Nephron progenitor cell (in vitro differentiated cells): ENCODE measurements at regions not wholly inside any gene's neighbourhood (a gene's known extent, or its start where the extent isn't known, plus 50 kb on each side); places are given as distances from the start of the nearest gene placed in this dataset.
"Not testable (repeated sequence)": the region's sequence is repeated elsewhere in the genome, so short reads cannot be mapped to it uniquely, and the experiment has no call there.

Experiments
- DNase-seq: peaks from one replicate; pipeline ENCODE4 v3.0.0; 2021
- H3K27ac Mint-ChIP-seq: 2 replicates; pipeline ENCODE4 v1.8.0; 2021; ENCODE audit warnings: mild to moderate bottlenecking, moderate library complexity, mixed read lengths
- H3K27me3 Mint-ChIP-seq: 2 replicates; pipeline ENCODE4 v1.8.0; 2021; ENCODE audit warnings: mild to moderate bottlenecking, low read depth, mixed read lengths; ENCODE audit not compliant: poor library complexity
- H3K36me3 Mint-ChIP-seq: 2 replicates; pipeline ENCODE4 v1.8.0; 2021; ENCODE audit warnings: low read depth, mixed read lengths
- H3K4me1 Mint-ChIP-seq: 2 replicates; pipeline ENCODE4 v1.8.0; 2021; ENCODE audit warnings: mixed read lengths
- H3K4me3 Mint-ChIP-seq: 2 replicates; pipeline ENCODE4 v1.8.0; 2021; ENCODE audit warnings: mild to moderate bottlenecking, moderate library complexity, mixed read lengths
- H3K9me3 Mint-ChIP-seq: 2 replicates; pipeline ENCODE4 v1.8.0; 2021; ENCODE audit warnings: mild to moderate bottlenecking, moderate library complexity, mixed read lengths
- CTCF ChIP-seq: fragments of 200-600 bp; sonication (generic); IDR thresholded peaks from 2 replicates; pipeline ENCODE4 v1.5.0; 2021; ENCODE audit warnings: antibody characterized with exemption

GRCh38 chr7:148515728-148516695, 74.6 kb upstream of the C7orf33 start:
- peaks cover 3% of the 10 kb centered on the region for H3K4me1 Mint-ChIP-seq
- no peak overlapping the region for H3K4me3 Mint-ChIP-seq
- H3K27ac Mint-ChIP-seq, result no peak overlapping the region
- no peak for TF ChIP-seq CTCF
- no peaks in the 10 kb centered on the region for H3K36me3 Mint-ChIP-seq
- no peak for DNase-seq
- peaks cover 28% of the 10 kb centered on the region for H3K9me3 Mint-ChIP-seq
- H3K27me3 Mint-ChIP-seq, result no peaks in the 10 kb centered on the region

- H3K27me3 Mint-ChIP-seq, H3K36me3 Mint-ChIP-seq, H3K4me3 Mint-ChIP-seq, DNase-seq: not testable (repeated sequence)
- Mint-ChIP-seq H3K9me3 (peaks cover 18% of the 10 kb centered on the region), H3K4me1 (peaks cover 27% of the 10 kb centered on the region), H3K27ac (peak overlapping the region; percentile 44)
These were observed 71.2 kb upstream of the C7orf33 start for GRCh38 chr7:148519386-148519785.

- no peak overlapping the region for H3K27ac Mint-ChIP-seq
- no peak for DNase-seq
- no peaks in the 10 kb centered on the region for H3K36me3 Mint-ChIP-seq
- peaks cover under 1% of the 10 kb centered on the region for H3K27me3 Mint-ChIP-seq
- H3K4me3 Mint-ChIP-seq, result no peak overlapping the region
- no peak for TF ChIP-seq CTCF
- H3K9me3 Mint-ChIP-seq, result peaks cover 13% of the 10 kb centered on the region
- H3K4me1 Mint-ChIP-seq, result peaks cover 27% of the 10 kb centered on the region
These were observed 69.3 kb upstream of the C7orf33 start for GRCh38 chr7:148521271-148521670.

GRCh38 chr7:148523550-148523949, 67.0 kb upstream of the C7orf33 start:
- no peak overlapping the region for H3K4me3 Mint-ChIP-seq
- H3K27me3 Mint-ChIP-seq, result peaks cover 3% of the 10 kb centered on the region
- H3K36me3 Mint-ChIP-seq, result no peaks in the 10 kb centered on the region
- H3K4me1 Mint-ChIP-seq, result peaks cover 27% of the 10 kb centered on the region
- no peak overlapping the region for H3K27ac Mint-ChIP-seq
- H3K9me3 Mint-ChIP-seq, result peaks cover 19% of the 10 kb centered on the region
- no peak for TF ChIP-seq CTCF
- no peak for DNase-seq

- Mint-ChIP-seq H3K4me3 (no peak overlapping the region), H3K27ac (no peak overlapping the region), H3K4me1 (peaks cover 27% of the 10 kb centered on the region), H3K36me3 (no peaks in the 10 kb centered on the region), H3K27me3 (peaks cover 6% of the 10 kb centered on the region), H3K9me3 (peaks cover 11% of the 10 kb centered on the region)
- no peak for TF ChIP-seq CTCF
- DNase-seq, result no peak
These were observed 65.9 kb upstream of the C7orf33 start for GRCh38 chr7:148524479-148525224.

- peak; percentile 28 for TF ChIP-seq CTCF
- Mint-ChIP-seq H3K36me3 (no peaks in the 10 kb centered on the region), H3K4me3 (no peak overlapping the region), H3K27me3 (peaks cover 12% of the 10 kb centered on the region), H3K4me1 (peaks cover 8% of the 10 kb centered on the region), H3K27ac (no peak overlapping the region), H3K9me3 (peaks cover 19% of the 10 kb centered on the region)
- peak; percentile 65 for DNase-seq
These were observed 62.8 kb upstream of the C7orf33 start for GRCh38 chr7:148527717-148528168.
